ENCODE measurements at regions not wholly inside any gene's neighbourhood (a gene's known extent, or its start where the extent isn't known, plus 50 kb on each side); places are given as distances from the start of the nearest gene placed in this dataset.

GRCh38 chr12:105479710-105480109 is 149.2 kb downstream of the C12orf75 start:
- DNase-seq, result no peak
- Histone ChIP-seq H3K27me3 (ENCODE audit: insufficient read depth, low read length) (no peaks in the 10 kb centered on the region), H3K4ac (ENCODE audit: low read depth, low read length) (no peak overlapping the region), H2AFZ (ENCODE audit: insufficient read depth, low read length, poor library complexity) (no peak overlapping the region), H4K91ac (ENCODE audit: low read depth, low read length) (no peak overlapping the region), H2BK12ac (ENCODE audit: low read length) (peak overlapping the region; percentile 27), H3K23ac (ENCODE audit: low read length) (no peak overlapping the region), H3K9me3 (ENCODE audit: insufficient read depth, low read depth, low read length) (no peaks in the 10 kb centered on the region), H3K4me2 (ENCODE audit: low read length) (no peak overlapping the region), H2BK120ac (ENCODE audit: insufficient read depth, low read length, poor library complexity) (no peak overlapping the region), H3K79me1 (ENCODE audit: low read length) (no peaks in the 10 kb centered on the region), H3K14ac (ENCODE audit: low read length) (peak overlapping the region; percentile 20), H3K9ac (ENCODE audit: low read length) (no peak overlapping the region), H3K79me2 (ENCODE audit: control insufficient read depth, insufficient read depth, low read length, poor library complexity) (no peaks in the 10 kb centered on the region), H3K36me3 (ENCODE audit: control insufficient read depth in 1 of 2, insufficient read depth in 2 of 2, low read length in 2 of 2) (no peaks in the 10 kb centered on the region), H2AK5ac (ENCODE audit: low read length) (no peak overlapping the region), H3K27ac (ENCODE audit: low read depth, low read length) (no peak overlapping the region), H4K8ac (ENCODE audit: low read depth, low read length) (no peak overlapping the region), H2BK5ac (ENCODE audit: low read depth, low read length, poor library complexity) (no peak overlapping the region), H3K18ac (ENCODE audit: low read length) (no peak overlapping the region), H4K12ac (ENCODE audit: low read depth, low read length) (no peak overlapping the region), H3K4me3 (ENCODE audit: low read depth, low read length) (no peak overlapping the region), H3K4me1 (ENCODE audit: control insufficient read depth in 1 of 2, insufficient read depth in 2 of 2, low read length in 2 of 2) (peaks cover 0 to 3% of the 10 kb centered on the region in 2 experiments)
- WGBS (ENCODE audit: extremely low coverage, insufficient coverage, insufficient read length), result no CpG with 5 or more reads among the region's 1 CpG

- no CpG with 5 or more reads among the region's 2 CpGs for WGBS (ENCODE audit: extremely low coverage, insufficient coverage, insufficient read length)
- Histone ChIP-seq H3K4me1 (ENCODE audit: control insufficient read depth in 1 of 2, insufficient read depth in 2 of 2, low read length in 2 of 2) (peaks cover 2 to 3% of the 10 kb centered on the region in 2 experiments), H3K4ac (ENCODE audit: low read depth, low read length) (no peak overlapping the region), H3K79me1 (ENCODE audit: low read length) (no peaks in the 10 kb centered on the region), H2AK5ac (ENCODE audit: low read length) (no peak overlapping the region), H3K4me2 (ENCODE audit: low read length) (no peak overlapping the region), H4K91ac (ENCODE audit: low read depth, low read length) (no peak overlapping the region), H2AFZ (ENCODE audit: insufficient read depth, low read length, poor library complexity) (no peak overlapping the region), H2BK5ac (ENCODE audit: low read depth, low read length, poor library complexity) (no peak overlapping the region), H3K27me3 (ENCODE audit: insufficient read depth, low read length) (no peaks in the 10 kb centered on the region), H3K79me2 (ENCODE audit: control insufficient read depth, insufficient read depth, low read length, poor library complexity) (no peaks in the 10 kb centered on the region), H2BK120ac (ENCODE audit: insufficient read depth, low read length, poor library complexity) (peak overlapping the region; percentile 61), H3K4me3 (ENCODE audit: low read depth, low read length) (no peak overlapping the region), H3K9me3 (ENCODE audit: insufficient read depth, low read depth, low read length) (no peaks in the 10 kb centered on the region), H3K18ac (ENCODE audit: low read length) (no peak overlapping the region), H4K8ac (ENCODE audit: low read depth, low read length) (no peak overlapping the region), H3K9ac (ENCODE audit: low read length) (no peak overlapping the region), H3K23ac (ENCODE audit: low read length) (no peak overlapping the region), H2BK12ac (ENCODE audit: low read length) (peak overlapping the region; percentile 8), H3K14ac (ENCODE audit: low read length) (no peak overlapping the region), H3K27ac (ENCODE audit: low read depth, low read length) (peak overlapping the region; percentile 32), H3K36me3 (ENCODE audit: control insufficient read depth in 1 of 2, insufficient read depth in 2 of 2, low read length in 2 of 2) (no peaks in the 10 kb centered on the region), H4K12ac (ENCODE audit: low read depth, low read length) (no peak overlapping the region)
- no peak for DNase-seq
Measured at GRCh38 chr12:105480162-105480561, 149.7 kb downstream of the C12orf75 start.

GRCh38 chr12:105481392-105482300 is 151.2 kb downstream of the C12orf75 start:
- no peak overlapping the region for H3K4me3 ChIP-seq (ENCODE audit: low read depth, low read length)
- no peak overlapping the region for H3K4ac ChIP-seq (ENCODE audit: low read depth, low read length)
- H4K12ac ChIP-seq (ENCODE audit: low read depth, low read length), result no peak overlapping the region
- H3K79me1 ChIP-seq (ENCODE audit: low read length), result no peaks in the 10 kb centered on the region
- H2BK120ac ChIP-seq (ENCODE audit: insufficient read depth, low read length, poor library complexity), result no peak overlapping the region
- H2AFZ ChIP-seq (ENCODE audit: insufficient read depth, low read length, poor library complexity), result no peak overlapping the region
- no peak overlapping the region for H3K18ac ChIP-seq (ENCODE audit: low read length)
- H4K91ac ChIP-seq (ENCODE audit: low read depth, low read length), result no peak overlapping the region
- DNase-seq, result no peak
- peaks cover 8 to 12% of the 10 kb centered on the region in 2 experiments for H3K4me1 ChIP-seq (ENCODE audit: control insufficient read depth in 1 of 2, insufficient read depth in 2 of 2, low read length in 2 of 2)
- WGBS (ENCODE audit: extremely low coverage, insufficient coverage, insufficient read length), result no CpG with 5 or more reads among the region's 8 CpGs
- no peaks in the 10 kb centered on the region for H3K9me3 ChIP-seq (ENCODE audit: insufficient read depth, low read depth, low read length)
- H2AK5ac ChIP-seq (ENCODE audit: low read length), result no peak overlapping the region
- no peaks in the 10 kb centered on the region for H3K36me3 ChIP-seq (ENCODE audit: control insufficient read depth in 1 of 2, insufficient read depth in 2 of 2, low read length in 2 of 2)
- H2BK12ac ChIP-seq (ENCODE audit: low read length), result no peak overlapping the region
- no peaks in the 10 kb centered on the region for H3K27me3 ChIP-seq (ENCODE audit: insufficient read depth, low read length)
- H4K8ac ChIP-seq (ENCODE audit: low read depth, low read length), result no peak overlapping the region
- H3K27ac ChIP-seq (ENCODE audit: low read depth, low read length), result no peak overlapping the region
- H2BK5ac ChIP-seq (ENCODE audit: low read depth, low read length, poor library complexity), result no peak overlapping the region
- H3K4me2 ChIP-seq (ENCODE audit: low read length), result no peak overlapping the region
- no peak overlapping the region for H3K23ac ChIP-seq (ENCODE audit: low read length)
- H3K14ac ChIP-seq (ENCODE audit: low read length), result no peak overlapping the region
- no peak overlapping the region for H3K9ac ChIP-seq (ENCODE audit: low read length)
- no peaks in the 10 kb centered on the region for H3K79me2 ChIP-seq (ENCODE audit: control insufficient read depth, insufficient read depth, low read length, poor library complexity)

- DNase-seq, result no peak
- Histone ChIP-seq H2AFZ (ENCODE audit: insufficient read depth, low read length, poor library complexity) (no peak overlapping the region), H4K12ac (ENCODE audit: low read depth, low read length) (no peak overlapping the region), H3K9me3 (ENCODE audit: insufficient read depth, low read depth, low read length) (no peaks in the 10 kb centered on the region), H2BK120ac (ENCODE audit: insufficient read depth, low read length, poor library complexity) (no peak overlapping the region), H3K9ac (ENCODE audit: low read length) (no peak overlapping the region), H4K91ac (ENCODE audit: low read depth, low read length) (no peak overlapping the region), H3K79me2 (ENCODE audit: control insufficient read depth, insufficient read depth, low read length, poor library complexity) (no peaks in the 10 kb centered on the region), H3K23ac (ENCODE audit: low read length) (no peak overlapping the region), H3K18ac (ENCODE audit: low read length) (no peak overlapping the region), H3K36me3 (ENCODE audit: control insufficient read depth in 1 of 2, insufficient read depth in 2 of 2, low read length in 2 of 2) (no peaks in the 10 kb centered on the region), H2AK5ac (ENCODE audit: low read length) (no peak overlapping the region), H3K4ac (ENCODE audit: low read depth, low read length) (no peak overlapping the region), H3K27me3 (ENCODE audit: insufficient read depth, low read length) (no peaks in the 10 kb centered on the region), H3K4me3 (ENCODE audit: low read depth, low read length) (no peak overlapping the region), H3K4me1 (ENCODE audit: control insufficient read depth in 1 of 2, insufficient read depth in 2 of 2, low read length in 2 of 2) (peaks cover 8 to 12% of the 10 kb centered on the region in 2 experiments), H3K79me1 (ENCODE audit: low read length) (no peaks in the 10 kb centered on the region), H2BK5ac (ENCODE audit: low read depth, low read length, poor library complexity) (no peak overlapping the region), H3K4me2 (ENCODE audit: low read length) (no peak overlapping the region), H3K27ac (ENCODE audit: low read depth, low read length) (no peak overlapping the region), H2BK12ac (ENCODE audit: low read length) (no peak overlapping the region), H4K8ac (ENCODE audit: low read depth, low read length) (no peak overlapping the region), H3K14ac (ENCODE audit: low read length) (no peak overlapping the region)
- no CpG with 5 or more reads among the region's 1 CpG for WGBS (ENCODE audit: extremely low coverage, insufficient coverage, insufficient read length)
Measured at GRCh38 chr12:105482951-105483350, 152.5 kb downstream of the C12orf75 start.
